Suprapubic skin (tissue), 4 donors: ENCODE measurements at regions not wholly inside any gene's neighbourhood (a gene's known extent, or its start where the extent isn't known, plus 50 kb on each side); places are given as distances from the start of the nearest gene placed in this dataset.

ENCODE experiments used
- DNase-seq, 2 donors: peaks; one replicate each; pipeline ENCODE4 v3.0.0-alpha.2; 2019; ENCODE audit warnings: low spot score in 2 of 2
- H3K27ac ChIP-seq: fragments of 200-600 bp; sonication (generic); one replicate; pipeline ENCODE4 v1.5.1; 2019
- H3K27me3 ChIP-seq: fragments of 200-600 bp; sonication (generic); one replicate; pipeline ENCODE4 v1.5.1; 2019
- H3K36me3 ChIP-seq: fragments of 200-600 bp; sonication (generic); one replicate; pipeline ENCODE4 v1.5.1; 2019
- H3K4me1 ChIP-seq: fragments of 200-600 bp; sonication (generic); one replicate; pipeline ENCODE4 v1.5.1; 2019
- H3K4me3 ChIP-seq: fragments of 200-600 bp; sonication (generic); one replicate; pipeline ENCODE4 v1.5.1; 2019; ENCODE audit warnings: mild to moderate bottlenecking
- H3K9me3 ChIP-seq: fragments of 200-600 bp; sonication (generic); one replicate; pipeline ENCODE4 v1.5.1; 2019
- EP300 ChIP-seq: sonication (generic); formaldehyde crosslinking; IDR thresholded peaks from one replicate; pipeline ENCODE4 v1.6.1; 2017; ENCODE audit warnings: antibody characterized with exemption
- POLR2A ChIP-seq, 2 donors: fragments of 450-650 bp; IDR thresholded peaks; one replicate each; pipeline ENCODE4 v1.6.1; 2017; ENCODE audit warnings: antibody characterized with exemption in 2 of 2, mild to moderate bottlenecking in 2 of 2, moderate library complexity in 2 of 2
- POLR2AphosphoS5 ChIP-seq, 3 donors: sonication (generic); formaldehyde crosslinking; IDR thresholded peaks; one replicate each; pipeline ENCODE4 v1.6.1; 2017; ENCODE audit warnings: antibody characterized with exemption in 3 of 3
- WGBS: methylation state at CpG from one replicate; pipeline ENCODE4 v1.1.5; 2018; 5-methylcytosine and 5-hydroxymethylcytosine counted together
- TF ChIP-seq, protein P1 (sequence below), 2 donors: fragments of 200-600 bp in 1 of 2; fragments of 450-650 bp in 1 of 2; sonication (generic) in 1 of 2; IDR thresholded peaks; one replicate each; pipeline ENCODE4 v1.5.1; 2016 to 2019; ENCODE audit warnings: antibody characterized with exemption in 2 of 2, mild to moderate bottlenecking in 1 of 2, moderate library complexity in 1 of 2

DNA sequence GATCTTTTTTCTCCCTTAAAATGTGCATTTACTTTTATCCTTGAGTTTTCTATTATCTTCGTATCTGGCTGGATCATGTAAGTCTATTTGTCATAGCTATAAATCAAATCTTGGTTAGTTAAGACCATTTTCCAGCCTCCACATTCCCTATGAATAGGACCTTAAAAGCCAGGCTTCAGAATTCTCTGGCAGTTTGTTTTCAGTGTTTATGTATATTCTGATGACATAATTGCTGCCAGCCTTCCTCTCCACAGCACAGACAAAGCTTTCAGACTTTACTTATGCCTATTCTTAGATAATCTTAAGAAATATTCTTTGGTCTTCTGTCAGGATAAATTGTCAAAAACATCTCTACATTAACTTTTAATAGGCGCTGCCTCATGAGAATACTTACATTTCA is 870.8 kb upstream of the SPRY2 start:
- 57% methylated on average over 2 of the region's 2 CpGs for WGBS
- DNase-seq: no peak
- Histone ChIP-seq H3K4me3 (no peak overlapping the region), H3K9me3 (no peaks in the 10 kb centered on the region), H3K4me1 (no peaks in the 10 kb centered on the region), H3K36me3 (no peaks in the 10 kb centered on the region), H3K27me3 (no peaks in the 10 kb centered on the region), H3K27ac (no peak overlapping the region)
- no peak for TF ChIP-seq POLR2A (IDR thresholded peaks at IDR 0.05)
- TF ChIP-seq POLR2AphosphoS5 (IDR thresholded peaks at IDR 0.05): no peak
- TF ChIP-seq EP300: no peak
- TF ChIP-seq, protein P1, sequence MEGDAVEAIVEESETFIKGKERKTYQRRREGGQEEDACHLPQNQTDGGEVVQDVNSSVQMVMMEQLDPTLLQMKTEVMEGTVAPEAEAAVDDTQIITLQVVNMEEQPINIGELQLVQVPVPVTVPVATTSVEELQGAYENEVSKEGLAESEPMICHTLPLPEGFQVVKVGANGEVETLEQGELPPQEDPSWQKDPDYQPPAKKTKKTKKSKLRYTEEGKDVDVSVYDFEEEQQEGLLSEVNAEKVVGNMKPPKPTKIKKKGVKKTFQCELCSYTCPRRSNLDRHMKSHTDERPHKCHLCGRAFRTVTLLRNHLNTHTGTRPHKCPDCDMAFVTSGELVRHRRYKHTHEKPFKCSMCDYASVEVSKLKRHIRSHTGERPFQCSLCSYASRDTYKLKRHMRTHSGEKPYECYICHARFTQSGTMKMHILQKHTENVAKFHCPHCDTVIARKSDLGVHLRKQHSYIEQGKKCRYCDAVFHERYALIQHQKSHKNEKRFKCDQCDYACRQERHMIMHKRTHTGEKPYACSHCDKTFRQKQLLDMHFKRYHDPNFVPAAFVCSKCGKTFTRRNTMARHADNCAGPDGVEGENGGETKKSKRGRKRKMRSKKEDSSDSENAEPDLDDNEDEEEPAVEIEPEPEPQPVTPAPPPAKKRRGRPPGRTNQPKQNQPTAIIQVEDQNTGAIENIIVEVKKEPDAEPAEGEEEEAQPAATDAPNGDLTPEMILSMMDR (IDR thresholded peaks at IDR 0.05): no peak

DNA sequence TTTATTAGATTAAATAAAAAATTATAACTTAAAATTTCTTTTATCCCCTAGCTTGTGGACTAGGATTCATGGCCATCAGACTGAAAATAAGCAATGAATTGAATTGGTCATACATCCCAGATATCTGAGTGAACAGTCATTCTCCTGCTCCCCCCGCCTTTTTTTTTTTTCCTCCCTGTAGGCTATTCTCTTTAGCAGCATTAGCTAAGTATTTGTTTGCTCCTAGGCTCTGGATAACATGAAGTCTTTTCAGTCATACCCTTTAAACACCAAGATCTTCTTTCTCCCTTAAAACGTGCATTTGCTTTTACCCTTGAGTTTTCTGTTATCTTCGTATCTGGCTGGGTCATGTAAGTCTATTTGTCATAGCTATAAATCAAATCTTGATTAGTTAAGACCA is 866.7 kb upstream of the SPRY2 start:
- WGBS: 44% methylated on average over 3 of the region's 3 CpGs
- TF ChIP-seq EP300: no peak
- TF ChIP-seq POLR2A (IDR thresholded peaks at IDR 0.05): no peak
- TF ChIP-seq, protein P1 (IDR thresholded peaks at IDR 0.05): no peak
- TF ChIP-seq POLR2AphosphoS5 (IDR thresholded peaks at IDR 0.05): no peak

DNA sequence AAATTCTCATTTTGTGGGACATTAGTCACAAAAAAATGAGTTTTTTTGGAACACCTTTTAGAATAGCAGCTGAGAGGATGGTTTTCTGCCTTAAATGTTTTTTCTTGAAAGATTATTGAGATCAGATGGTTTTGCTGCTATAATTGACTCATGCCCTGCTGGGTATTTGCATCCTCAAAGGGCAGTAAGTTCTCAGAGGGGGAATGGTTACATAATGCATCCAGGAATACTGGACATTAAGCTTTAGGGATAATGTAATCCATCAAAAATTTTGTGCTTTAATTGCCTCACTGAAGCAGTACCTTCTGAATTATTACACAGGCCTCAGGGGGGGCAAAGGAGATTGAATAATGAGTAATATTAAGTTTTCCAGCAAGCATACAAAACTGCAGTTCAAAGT is 866.3 kb upstream of the SPRY2 start:
- no peak for DNase-seq
- Histone ChIP-seq H3K4me1 (no peaks in the 10 kb centered on the region), H3K27ac (no peak overlapping the region), H3K9me3 (no peaks in the 10 kb centered on the region), H3K4me3 (no peak overlapping the region), H3K27me3 (no peaks in the 10 kb centered on the region), H3K36me3 (no peaks in the 10 kb centered on the region)
- TF ChIP-seq EP300 (no peak), POLR2A (IDR thresholded peaks at IDR 0.05) (no peak), POLR2AphosphoS5 (IDR thresholded peaks at IDR 0.05) (no peak)
- TF ChIP-seq, protein P1 (IDR thresholded peaks at IDR 0.05): no peak

More for the DNA sequence above, 866.7 kb upstream of the SPRY2 start:
- no peaks in the 10 kb centered on the region for H3K27me3 ChIP-seq
- H3K4me3 ChIP-seq: no peak overlapping the region
- H3K36me3 ChIP-seq: no peaks in the 10 kb centered on the region
- no peaks in the 10 kb centered on the region for H3K9me3 ChIP-seq
- H3K4me1 ChIP-seq: no peaks in the 10 kb centered on the region
- H3K27ac ChIP-seq: no peak overlapping the region
- no peak for DNase-seq

DNA sequence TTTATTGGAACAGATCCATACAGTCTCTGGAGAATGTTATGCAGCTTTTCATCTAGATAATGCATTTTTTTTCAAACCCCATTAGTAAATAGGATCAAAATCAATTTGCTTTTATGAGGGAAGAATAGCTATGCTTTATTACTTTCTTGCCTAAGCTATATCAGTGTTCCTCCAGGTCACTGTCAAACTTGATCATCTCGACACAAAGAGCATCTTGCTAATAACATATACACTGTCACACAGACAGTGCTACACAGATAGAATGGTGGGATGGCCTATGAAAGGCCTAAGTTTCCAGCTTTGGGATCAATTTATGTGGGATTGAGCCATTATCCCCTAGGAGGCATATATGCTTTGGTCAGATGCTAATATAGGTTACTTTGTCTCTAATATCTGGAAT is 862.9 kb upstream of the SPRY2 start:
- Histone ChIP-seq H3K36me3 (no peaks in the 10 kb centered on the region), H3K4me3 (no peak overlapping the region), H3K4me1 (no peaks in the 10 kb centered on the region), H3K9me3 (no peaks in the 10 kb centered on the region), H3K27ac (no peak overlapping the region), H3K27me3 (no peaks in the 10 kb centered on the region)
- WGBS: 77% methylated on average over 1 of the region's 1 CpG
- DNase-seq: no peak
- TF ChIP-seq, protein P1 (IDR thresholded peaks at IDR 0.05): no peak
- TF ChIP-seq EP300: no peak
- no peak for TF ChIP-seq POLR2AphosphoS5 (IDR thresholded peaks at IDR 0.05)
- no peak for TF ChIP-seq POLR2A (IDR thresholded peaks at IDR 0.05)

GRCh38 chr13:81199956-81200355 is 859.0 kb upstream of the SPRY2 start:
- Histone ChIP-seq H3K4me3 (no peak overlapping the region), H3K9me3 (no peaks in the 10 kb centered on the region), H3K27me3 (no peaks in the 10 kb centered on the region), H3K4me1 (no peaks in the 10 kb centered on the region), H3K36me3 (no peaks in the 10 kb centered on the region), H3K27ac (no peak overlapping the region)
- WGBS: 39% methylated on average over 4 of the region's 4 CpGs
- no peak for DNase-seq
- TF ChIP-seq EP300 (no peak), POLR2A (IDR thresholded peaks at IDR 0.05) (no peak), POLR2AphosphoS5 (IDR thresholded peaks at IDR 0.05) (no peak)
- TF ChIP-seq, protein P1 (IDR thresholded peaks at IDR 0.05): no peak
